ENCODE measurements at regions not wholly inside any gene's neighbourhood (a gene's known extent, or its start where the extent isn't known, plus 50 kb on each side); places are given as distances from the start of the nearest gene placed in this dataset.

DNA sequence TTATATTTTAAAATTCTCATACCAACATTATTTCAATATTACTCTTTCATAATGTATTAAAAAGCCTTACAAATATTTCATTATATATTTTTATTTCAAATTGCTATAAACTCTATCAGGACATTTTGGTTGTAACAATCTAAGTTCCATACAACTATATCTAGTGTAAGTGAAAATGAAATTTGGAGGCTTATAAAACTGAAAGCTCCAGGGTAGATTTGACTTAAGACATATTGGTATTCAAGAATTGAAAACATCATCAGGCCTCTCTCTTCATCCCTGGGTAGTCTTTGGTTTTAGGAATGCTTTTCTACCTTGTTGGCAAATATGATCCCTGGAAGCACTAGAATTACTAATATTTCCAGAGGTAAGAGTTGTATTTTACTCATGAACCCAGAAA lies 342.6 kb downstream of the DTHD1 start:
- Histone ChIP-seq H3K9me3 (replicated peaks in 1 of 3) (no peaks in the 10 kb centered on the region), H3K27me3 (no peaks in the 10 kb centered on the region), H3K4me1 (replicated peaks in 1 of 2) (no peaks in the 10 kb centered on the region), H3K36me3 (replicated peaks in 1 of 2) (no peaks in the 10 kb centered on the region), H3K4me3 (no peak overlapping the region), H3K27ac (no peak overlapping the region)
- intact Hi-C loops (cut with DNase I) = no loop called here
- TF ChIP-seq POLR2A (IDR thresholded peaks at IDR 0.05) = no peak
- TF ChIP-seq, protein P1, sequence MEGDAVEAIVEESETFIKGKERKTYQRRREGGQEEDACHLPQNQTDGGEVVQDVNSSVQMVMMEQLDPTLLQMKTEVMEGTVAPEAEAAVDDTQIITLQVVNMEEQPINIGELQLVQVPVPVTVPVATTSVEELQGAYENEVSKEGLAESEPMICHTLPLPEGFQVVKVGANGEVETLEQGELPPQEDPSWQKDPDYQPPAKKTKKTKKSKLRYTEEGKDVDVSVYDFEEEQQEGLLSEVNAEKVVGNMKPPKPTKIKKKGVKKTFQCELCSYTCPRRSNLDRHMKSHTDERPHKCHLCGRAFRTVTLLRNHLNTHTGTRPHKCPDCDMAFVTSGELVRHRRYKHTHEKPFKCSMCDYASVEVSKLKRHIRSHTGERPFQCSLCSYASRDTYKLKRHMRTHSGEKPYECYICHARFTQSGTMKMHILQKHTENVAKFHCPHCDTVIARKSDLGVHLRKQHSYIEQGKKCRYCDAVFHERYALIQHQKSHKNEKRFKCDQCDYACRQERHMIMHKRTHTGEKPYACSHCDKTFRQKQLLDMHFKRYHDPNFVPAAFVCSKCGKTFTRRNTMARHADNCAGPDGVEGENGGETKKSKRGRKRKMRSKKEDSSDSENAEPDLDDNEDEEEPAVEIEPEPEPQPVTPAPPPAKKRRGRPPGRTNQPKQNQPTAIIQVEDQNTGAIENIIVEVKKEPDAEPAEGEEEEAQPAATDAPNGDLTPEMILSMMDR (IDR thresholded peaks at IDR 0.05) = no peak
- no peak for DNase-seq

DNA sequence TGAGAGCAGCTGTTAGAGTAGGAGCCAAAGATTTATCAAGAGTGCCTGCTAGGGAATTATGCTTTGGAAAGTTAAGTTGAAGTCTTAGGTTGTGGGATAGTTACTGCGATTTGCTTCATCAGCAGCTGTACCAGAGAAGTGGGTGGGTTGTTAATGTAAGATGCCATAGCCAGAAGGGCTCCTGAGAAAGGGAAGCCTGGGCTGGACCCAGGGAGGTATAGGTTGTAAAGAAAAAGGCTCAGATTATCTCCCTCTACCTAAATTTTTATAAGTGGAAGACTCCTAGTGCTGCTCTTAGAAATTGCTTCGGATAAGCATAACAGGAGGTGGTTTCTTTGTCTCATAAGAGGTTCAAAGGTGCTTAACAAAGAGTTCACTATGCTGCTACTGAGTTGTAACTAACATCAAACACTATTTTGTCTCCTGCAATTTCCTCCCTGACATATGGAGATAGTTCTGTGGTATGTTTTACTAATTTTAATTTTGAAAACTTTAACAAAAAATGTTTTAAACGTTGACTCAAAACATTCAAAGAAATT lies 356.9 kb downstream of the DTHD1 start:
- Histone ChIP-seq H3K27me3 (no peaks in the 10 kb centered on the region), H3K4me1 (replicated peaks in 1 of 2) (no peaks in the 10 kb centered on the region), H3K27ac (no peak overlapping the region), H3K9me3 (replicated peaks in 1 of 3) (no peaks in the 10 kb centered on the region), H3K36me3 (replicated peaks in 1 of 2) (no peaks in the 10 kb centered on the region), H3K4me3 (no peak overlapping the region)
- TF ChIP-seq POLR2A (IDR thresholded peaks at IDR 0.05) = no peak
- TF ChIP-seq, protein P1 (IDR thresholded peaks at IDR 0.05) = no peak
- intact Hi-C loops (cut with DNase I) = no loop called here
- DNase-seq = no peak
- 44 to 49% (median 46%) methylated on average over 3 of the region's 3 CpGs for WGBS, 4 donors

DNA sequence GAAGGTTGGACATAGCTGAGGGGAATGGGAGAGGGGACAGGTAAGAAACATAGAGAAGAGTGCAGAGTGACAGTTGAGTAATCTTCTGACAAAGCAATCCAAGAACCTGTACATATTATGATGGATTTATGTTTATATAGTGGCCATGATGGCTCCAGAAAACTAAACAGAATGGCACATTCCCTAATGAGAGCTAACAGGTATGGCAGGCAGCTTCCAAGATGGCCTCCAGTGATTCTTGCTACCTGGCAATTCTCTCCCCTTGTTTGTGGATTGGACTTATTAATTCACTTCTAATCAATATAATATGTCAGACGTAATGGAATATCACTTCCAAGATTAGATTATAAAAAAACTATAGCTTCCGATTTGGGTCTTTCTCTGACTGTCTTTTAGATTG lies 359.5 kb downstream of the DTHD1 start:
- H3K27me3 ChIP-seq = no peaks in the 10 kb centered on the region
- no peak overlapping the region for H3K4me3 ChIP-seq
- WGBS, 4 donors = 65 to 95% (median 84%) methylated on average over 2 of the region's 2 CpGs
- no peak overlapping the region for H3K27ac ChIP-seq
- no peak for DNase-seq
- H3K4me1 ChIP-seq (replicated peaks in 1 of 2) = no peaks in the 10 kb centered on the region
- TF ChIP-seq, protein P1 (IDR thresholded peaks at IDR 0.05) = no peak
- TF ChIP-seq POLR2A (IDR thresholded peaks at IDR 0.05) = no peak
- intact Hi-C loops (cut with DNase I) = no loop called here
- no peaks in the 10 kb centered on the region for H3K9me3 ChIP-seq (replicated peaks in 1 of 3)
- H3K36me3 ChIP-seq (replicated peaks in 1 of 2) = no peaks in the 10 kb centered on the region

DNA sequence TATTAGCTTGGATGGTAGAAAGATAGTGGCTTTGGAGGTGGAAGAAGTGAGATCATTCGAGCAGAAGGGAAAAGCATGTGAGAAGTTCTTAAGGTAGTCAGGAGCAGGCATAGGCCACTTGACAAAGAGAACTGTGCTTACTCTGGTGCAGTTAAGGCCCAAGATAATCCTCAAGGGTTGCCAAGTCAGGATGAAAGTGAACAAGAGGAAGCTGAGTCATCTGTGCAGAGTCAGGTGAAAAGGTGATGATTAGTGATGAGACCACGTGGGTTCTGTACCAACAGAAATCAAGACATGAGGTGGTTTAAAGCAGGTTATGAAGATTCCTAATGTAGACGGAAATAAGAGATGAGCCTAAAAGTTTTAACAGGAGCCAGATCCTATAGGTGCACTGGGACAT lies 369.8 kb downstream of the DTHD1 start:
- Histone ChIP-seq H3K4me3 (no peak overlapping the region), H3K27me3 (no peaks in the 10 kb centered on the region), H3K9me3 (replicated peaks in 1 of 3) (no peaks in the 10 kb centered on the region), H3K36me3 (replicated peaks in 1 of 2) (no peaks in the 10 kb centered on the region), H3K27ac (no peak overlapping the region), H3K4me1 (replicated peaks in 1 of 2) (no peaks in the 10 kb centered on the region)
- WGBS, 4 donors = 71 to 81% (median 77%) methylated on average over 3 of the region's 3 CpGs
- no peak for DNase-seq
- intact Hi-C loops (cut with DNase I) = no loop called here
- TF ChIP-seq, protein P1 (IDR thresholded peaks at IDR 0.05) = no peak
- no peak for TF ChIP-seq POLR2A (IDR thresholded peaks at IDR 0.05)
